Keratinocyte (primary cell): ENCODE measurements at regions not wholly inside any gene's neighbourhood (a gene's known extent, or its start where the extent isn't known, plus 50 kb on each side); places are given as distances from the start of the nearest gene placed in this dataset.

ENCODE experiments used
- DNase-seq: peaks from one replicate; pipeline ENCODE4 v3.0.0-alpha.2; 2011; ENCODE audit warnings: low read depth, missing footprints, low spot score
- FAIRE-seq: peaks from 2 replicates; lab custom pipeline; 2011; peaks lifted over from hg19 to GRCh38; lab: Jason Lieb, UNC
- H2AFZ ChIP-seq: 2 replicates; pipeline ENCODE4 v1.6.0; 2012; ENCODE audit warnings: low read length, control low read depth, inconsistent platforms; ENCODE audit not compliant: control insufficient read depth
- H3K27ac ChIP-seq: 2 replicates; pipeline ENCODE4 v1.5.1; 2011; ENCODE audit warnings: low read length; ENCODE audit not compliant: control insufficient read depth, insufficient read depth
- H3K27me3 ChIP-seq: 3 replicates; pipeline ENCODE4 v1.6.0; 2011; ENCODE audit warnings: low read length; ENCODE audit not compliant: control insufficient read depth, insufficient read depth; ENCODE audit errors: extremely low read depth
- H3K36me3 ChIP-seq, 2 experiments: 2 replicates in 1 of 2; 3 replicates in 1 of 2; pipeline ENCODE4 v1.5.1; 2011; ENCODE audit warnings: low read length in 2 of 2, mild to moderate bottlenecking in 1 of 2; ENCODE audit not compliant: control insufficient read depth in 2 of 2, insufficient read depth in 2 of 2; ENCODE audit errors: extremely low read depth in 1 of 2
- H3K4me1 ChIP-seq: 3 replicates; pipeline ENCODE4 v1.5.1; 2011; ENCODE audit warnings: low read length; ENCODE audit not compliant: control insufficient read depth, insufficient read depth; ENCODE audit errors: extremely low read depth
- H3K4me2 ChIP-seq: 3 replicates; pipeline ENCODE4 v1.6.0; 2011; ENCODE audit warnings: low read depth, low read length; ENCODE audit not compliant: control insufficient read depth, insufficient read depth; ENCODE audit errors: extremely low read depth
- H3K4me3 ChIP-seq, 3 experiments: fragments of 200-600 bp in 1 of 3; sonication (generic) in 1 of 3; 2 replicates in 2 of 3; 3 replicates in 1 of 3; pipeline ENCODE4 v1.5.1; 2011 to 2016; ENCODE audit warnings: low read length in 3 of 3, mild to moderate bottlenecking in 3 of 3, control low read depth in 2 of 3, inconsistent platforms in 1 of 3, low read depth in 1 of 3, mixed read lengths in 1 of 3, mixed run types in 1 of 3, moderate library complexity in 1 of 3; ENCODE audit not compliant: control insufficient read depth in 2 of 3, insufficient read depth in 2 of 3; ENCODE audit errors: extremely low read depth in 1 of 3
- H3K79me2 ChIP-seq: 2 replicates; pipeline ENCODE4 v1.6.0; 2012; ENCODE audit warnings: low read length; ENCODE audit not compliant: control insufficient read depth, insufficient read depth
- H3K9ac ChIP-seq: 3 replicates; pipeline ENCODE4 v1.6.0; 2011; ENCODE audit warnings: low read length; ENCODE audit not compliant: control insufficient read depth, insufficient read depth; ENCODE audit errors: extremely low read depth
- H3K9me1 ChIP-seq: 3 replicates; pipeline ENCODE4 v1.6.0; 2011; ENCODE audit warnings: low read length; ENCODE audit not compliant: control insufficient read depth, insufficient read depth; ENCODE audit errors: extremely low read depth
- H3K9me3 ChIP-seq: 2 replicates; pipeline ENCODE4 v1.5.1; 2012; ENCODE audit warnings: low read depth, low read length; ENCODE audit not compliant: control insufficient read depth
- H4K20me1 ChIP-seq: 3 replicates; pipeline ENCODE4 v1.6.0; 2011; ENCODE audit warnings: low read length; ENCODE audit not compliant: control insufficient read depth, insufficient read depth; ENCODE audit errors: extremely low read depth
- CTCF ChIP-seq, 3 experiments: IDR thresholded peaks in 1 of 3; conservative IDR thresholded peaks in 1 of 3; optimal IDR thresholded peaks in 1 of 3; 2 replicates in 2 of 3; 3 replicates in 1 of 3; pipeline versions ENCODE3 to v1.5.1; 2011; ENCODE audit warnings: low read length in 3 of 3, mild to moderate bottlenecking in 3 of 3, moderate library complexity in 2 of 3, control low read depth in 1 of 3, inconsistent platforms in 1 of 3; ENCODE audit not compliant: insufficient read depth in 2 of 3; ENCODE audit errors: extremely low read depth in 1 of 3
- EZH2 ChIP-seq: IDR thresholded peaks from one replicate; pipeline ENCODE4 v1.6.1; 2012; ENCODE audit warnings: inconsistent platforms, mild to moderate bottlenecking, low read length, moderate library complexity
- dilution Hi-C: fragments of 300-500 bp; cut with MboI; formaldehyde crosslinking; loops from one replicate; pipeline ENCODE4 v1.7.0; 2020; ENCODE audit warnings: low sequenced_read_pairs; ENCODE audit not compliant: extremely low pct_ligation_motif_present

GRCh38 chr15:81937189-81937588 lies 108.6 kb downstream of the MEX3B start:
- Histone ChIP-seq H3K9me3 (no peaks in the 10 kb centered on the region), H3K9me1 (no peaks in the 10 kb centered on the region), H2AFZ (no peak overlapping the region), H3K9ac (no peak overlapping the region), H3K27ac (no peak overlapping the region), H3K36me3 (no peaks in the 10 kb centered on the region), H3K27me3 (no peaks in the 10 kb centered on the region), H3K4me1 (no peaks in the 10 kb centered on the region), H3K4me3 (no peak overlapping the region), H3K4me2 (no peak overlapping the region), H4K20me1 (no peaks in the 10 kb centered on the region), H3K79me2 (no peaks in the 10 kb centered on the region)
- dilution Hi-C loops = no loop called here
- TF ChIP-seq EZH2 (no peak), CTCF (optimal IDR thresholded peaks at IDR 0.05 in 1 of 3, IDR thresholded peaks at IDR 0.05 in 1 of 3, conservative IDR thresholded peaks at IDR 0.05 in 1 of 3; ENCODE audit: extremely low read depth in 1 of 3, insufficient read depth in 2 of 3, low read length in 3 of 3) (no peak)
- DNase-seq = no peak
- FAIRE-seq = no peak

- H3K27ac ChIP-seq = no peak overlapping the region
- H3K4me1 ChIP-seq = no peaks in the 10 kb centered on the region
- no peaks in the 10 kb centered on the region for H3K9me3 ChIP-seq
- DNase-seq (no peak), FAIRE-seq (no peak)
- H3K4me2 ChIP-seq = no peak overlapping the region
- no peaks in the 10 kb centered on the region for H4K20me1 ChIP-seq
- dilution Hi-C loops = no loop called here
- no peak overlapping the region for H2AFZ ChIP-seq
- H3K4me3 ChIP-seq = no peak overlapping the region
- no peaks in the 10 kb centered on the region for H3K36me3 ChIP-seq
- no peaks in the 10 kb centered on the region for H3K79me2 ChIP-seq
- H3K9ac ChIP-seq = no peak overlapping the region
- TF ChIP-seq EZH2 (no peak), CTCF (optimal IDR thresholded peaks at IDR 0.05 in 1 of 3, IDR thresholded peaks at IDR 0.05 in 1 of 3, conservative IDR thresholded peaks at IDR 0.05 in 1 of 3; ENCODE audit: extremely low read depth in 1 of 3, insufficient read depth in 2 of 3, low read length in 3 of 3) (no peak)
- no peaks in the 10 kb centered on the region for H3K27me3 ChIP-seq
- no peaks in the 10 kb centered on the region for H3K9me1 ChIP-seq
Observed at GRCh38 chr15:81930582-81931369, 115.0 kb downstream of the MEX3B start.
